ENCODE measurements at regions not wholly inside any gene's neighbourhood (a gene's known extent, or its start where the extent isn't known, plus 50 kb on each side); places are given as distances from the start of the nearest gene placed in this dataset.

DNA sequence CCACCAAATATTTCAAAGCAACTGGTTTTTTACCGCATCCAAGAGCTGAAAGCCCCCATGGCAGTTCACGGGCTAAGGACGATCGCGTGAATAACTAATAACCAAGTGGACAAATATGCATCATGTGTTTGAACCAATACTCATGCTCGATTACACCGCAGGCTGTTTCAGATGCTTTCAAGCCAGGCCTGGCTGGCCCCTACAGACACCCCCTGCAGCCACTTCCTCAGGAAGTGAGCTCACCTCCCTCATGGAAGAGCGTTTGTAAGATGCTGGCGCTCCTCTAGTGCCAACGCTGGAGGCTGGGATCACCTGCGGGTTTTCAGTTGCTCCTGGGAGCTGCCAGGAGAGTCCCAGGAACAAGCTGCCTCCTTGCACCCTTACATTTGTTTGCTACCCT is 53.9 kb upstream of the PTCH1 start:
- POLR2A ChIA-PET: interaction anchor here (0.6 kb wide), 1 partner anchor 48 kb away, joined by 3 read pairs; no protein-coding TSS in a partner anchor
- no peaks in the 10 kb centered on the region; the same call in 1 of the 2 replicates for H4K20me1 ChIP-seq (replicated peaks; ENCODE audit: control insufficient read depth, insufficient read depth, low read length)
- no peak for ATAC-seq
- H2AFZ ChIP-seq (ENCODE audit: low read depth, low read length): no peak overlapping the region
- H3K4me2 ChIP-seq (ENCODE audit: insufficient read depth, low read length): no peak overlapping the region
- H3K9me1 ChIP-seq (ENCODE audit: control insufficient read depth, insufficient read depth, low read length): no peaks in the 10 kb centered on the region
- peaks cover 19 to 71% of the 10 kb centered on the region in 2 experiments for H3K27me3 ChIP-seq (ENCODE audit: control insufficient read depth in 2 of 2, insufficient read depth in 2 of 2, low read length in 2 of 2)
- H3K9ac ChIP-seq (ENCODE audit: insufficient read depth in 1 of 2, low read depth in 2 of 2, low read length in 2 of 2): no peak overlapping the region
- no peak overlapping the region for H3K27ac ChIP-seq (ENCODE audit: extremely low read depth, low read depth, low read length)
- intact Hi-C loops (cut with micrococcal nuclease): no loop called here
- H3K4me3 ChIP-seq: no peak overlapping the region
- in situ Hi-C loops (cut with MboI): no loop called here
- 12% methylated on average over 11 of the region's 11 CpGs for WGBS (ENCODE audit: insufficient coverage, low coverage, missing lambda C conversion rate)
- H3K4me1 ChIP-seq (replicated peaks in 1 of 2; ENCODE audit: control insufficient read depth in 2 of 2, insufficient read depth in 2 of 2, low read length in 2 of 2): peaks cover 0 to 5% of the 10 kb centered on the region in 2 experiments; a peak in 2 of 5 replicates
- no peak for FAIRE-seq
- no peak for DNase-seq (ENCODE audit: extremely low read depth in 1 of 4, low spot score in 3 of 4)
- no peaks in the 10 kb centered on the region for H3K9me3 ChIP-seq (replicated peaks; ENCODE audit: control insufficient read depth, insufficient read depth, low read depth, low read length)
- CTCF ChIA-PET (ENCODE audit: low intra/inter-chr PET ratio): no interaction called here
- BruUV-seq (replicated peaks): no TSS peak
- TF ChIP-seq GABPA (tag; conservative IDR thresholded peaks at IDR 0.05; ENCODE audit: low read depth) (peak; percentile 34; the same call in 1 of the 2 replicates), ZC3H8 (IDR thresholded peaks at IDR 0.05) (no peak)
- no peaks in the 10 kb centered on the region for H3K36me3 ChIP-seq (ENCODE audit: control insufficient read depth, insufficient read depth, low read length)
- H3K79me2 ChIP-seq (ENCODE audit: control insufficient read depth, insufficient read depth, low read length): no peaks in the 10 kb centered on the region

- H4K20me1 ChIP-seq (replicated peaks; ENCODE audit: control insufficient read depth, insufficient read depth, low read length): no peaks in the 10 kb centered on the region; the same call in 1 of the 2 replicates
- H3K4me1 ChIP-seq (replicated peaks in 1 of 2; ENCODE audit: control insufficient read depth in 2 of 2, insufficient read depth in 2 of 2, low read length in 2 of 2): peaks cover 0 to 5% of the 10 kb centered on the region in 2 experiments; a peak in 2 of 5 replicates
- peaks cover 21 to 71% of the 10 kb centered on the region in 2 experiments for H3K27me3 ChIP-seq (ENCODE audit: control insufficient read depth in 2 of 2, insufficient read depth in 2 of 2, low read length in 2 of 2)
- H3K79me2 ChIP-seq (ENCODE audit: control insufficient read depth, insufficient read depth, low read length): no peaks in the 10 kb centered on the region
- no peak for DNase-seq (ENCODE audit: extremely low read depth in 1 of 4, low spot score in 3 of 4)
- intact Hi-C loops (cut with micrococcal nuclease): no loop called here
- ChIA-PET POLR2A (no interaction called here), CTCF (ENCODE audit: low intra/inter-chr PET ratio) (no interaction called here)
- ATAC-seq: no peak
- H3K36me3 ChIP-seq (ENCODE audit: control insufficient read depth, insufficient read depth, low read length): no peaks in the 10 kb centered on the region
- no peak overlapping the region for H3K4me2 ChIP-seq (ENCODE audit: insufficient read depth, low read length)
- no TSS peak for BruUV-seq (replicated peaks)
- no peak overlapping the region for H3K9ac ChIP-seq (ENCODE audit: insufficient read depth in 1 of 2, low read depth in 2 of 2, low read length in 2 of 2)
- in situ Hi-C loops (cut with MboI): no loop called here
- no peaks in the 10 kb centered on the region for H3K9me1 ChIP-seq (ENCODE audit: control insufficient read depth, insufficient read depth, low read length)
- H3K9me3 ChIP-seq (replicated peaks; ENCODE audit: control insufficient read depth, insufficient read depth, low read depth, low read length): no peaks in the 10 kb centered on the region
- no peak for FAIRE-seq
- WGBS (ENCODE audit: insufficient coverage, low coverage, missing lambda C conversion rate): 9% methylated on average over 19 of the region's 22 CpGs
- H2AFZ ChIP-seq (ENCODE audit: low read depth, low read length): no peak overlapping the region
- no peak overlapping the region for H3K27ac ChIP-seq (ENCODE audit: extremely low read depth, low read depth, low read length)
- no peak overlapping the region for H3K4me3 ChIP-seq
- TF ChIP-seq MTA3 (IDR thresholded peaks at IDR 0.05; ENCODE audit: borderline replicate concordance): no peak
- TF ChIP-seq ZZZ3 (IDR thresholded peaks at IDR 0.05): no peak
- TF ChIP-seq COPS2 (conservative IDR thresholded peaks at IDR 0.05): no peak
- TF ChIP-seq SUPT5H (IDR thresholded peaks at IDR 0.05): no peak
- no peak for TF ChIP-seq ZNF277 (CRISPR knock-in tag; IDR thresholded peaks at IDR 0.05; ENCODE audit: borderline replicate concordance)
- TF ChIP-seq, protein P1, sequence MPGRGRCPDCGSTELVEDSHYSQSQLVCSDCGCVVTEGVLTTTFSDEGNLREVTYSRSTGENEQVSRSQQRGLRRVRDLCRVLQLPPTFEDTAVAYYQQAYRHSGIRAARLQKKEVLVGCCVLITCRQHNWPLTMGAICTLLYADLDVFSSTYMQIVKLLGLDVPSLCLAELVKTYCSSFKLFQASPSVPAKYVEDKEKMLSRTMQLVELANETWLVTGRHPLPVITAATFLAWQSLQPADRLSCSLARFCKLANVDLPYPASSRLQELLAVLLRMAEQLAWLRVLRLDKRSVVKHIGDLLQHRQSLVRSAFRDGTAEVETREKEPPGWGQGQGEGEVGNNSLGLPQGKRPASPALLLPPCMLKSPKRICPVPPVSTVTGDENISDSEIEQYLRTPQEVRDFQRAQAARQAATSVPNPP (IDR thresholded peaks at IDR 0.05; ENCODE audit: borderline replicate concordance, insufficient read depth, insufficient read length): no peak
- TF ChIP-seq ZNF444 (CRISPR knock-in tag; IDR thresholded peaks at IDR 0.05): no peak
- no peak for TF ChIP-seq BHLHE40 (IDR thresholded peaks at IDR 0.05; ENCODE audit: low read length)
- TF ChIP-seq NFXL1 (CRISPR knock-in tag; IDR thresholded peaks at IDR 0.05): no peak
- TF ChIP-seq STAT6 (CRISPR knock-in tag; IDR thresholded peaks at IDR 0.05): no peak
- no peak for TF ChIP-seq ARID2 (IDR thresholded peaks at IDR 0.05)
Measured at GRCh38 chr9:95570150-95570549, 53.4 kb upstream of the PTCH1 start.

All from K562 (cell line).